SK-N-SH treated with all-trans-retinoic acid at 6 μM for 48 hours (cell line): ENCODE measurements at regions not wholly inside any gene's neighbourhood (a gene's known extent, or its start where the extent isn't known, plus 50 kb on each side); places are given as distances from the start of the nearest gene placed in this dataset.

ENCODE experiments used
- BACH2 ChIP-seq: fragments of 250-450 bp; sonication (Bioruptor Pico); IDR thresholded peaks from 2 replicates; pipeline ENCODE4 v1.9.0; 2021; ENCODE audit warnings: mild to moderate bottlenecking, borderline replicate concordance
- ESRRG ChIP-seq: fragments of 250-450 bp; sonication (Bioruptor Pico); IDR thresholded peaks from 2 replicates; pipeline ENCODE4 v1.6.1; 2021; ENCODE audit warnings: mild to moderate bottlenecking
- ZFP30 ChIP-seq: fragments of 450-650 bp; formaldehyde crosslinking; IDR thresholded peaks from 2 replicates; pipeline ENCODE4 v1.5.0; 2022; ENCODE audit warnings: mild to moderate bottlenecking, moderate library complexity

DNA sequence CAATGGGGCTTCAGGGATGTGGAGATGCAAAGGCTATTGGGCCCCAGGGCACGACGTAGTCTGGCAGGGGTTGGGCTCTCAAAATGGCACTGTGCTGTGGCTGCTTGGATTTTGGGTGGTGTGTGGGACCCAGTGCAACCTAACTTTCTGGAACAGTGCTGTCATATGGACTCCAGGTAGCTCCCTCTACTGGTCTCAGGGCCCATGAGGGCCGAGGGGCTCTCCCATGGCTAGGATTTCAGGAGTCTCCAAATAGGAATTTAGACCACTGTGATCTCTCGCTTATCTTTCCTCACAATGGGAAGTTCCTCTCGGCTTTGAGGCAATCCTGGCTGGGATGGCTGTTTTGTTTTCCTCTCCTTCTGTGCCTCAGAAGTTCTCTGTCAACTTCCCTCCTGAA lies 68.2 kb upstream of the MUCL1 start:
- TF ChIP-seq ESRRG (no peak), BACH2 (CRISPR knock-in tag) (no peak), ZFP30 (CRISPR knock-in tag) (no peak)
